ENCODE measurements at regions not wholly inside any gene's neighbourhood (a gene's known extent, or its start where the extent isn't known, plus 50 kb on each side); places are given as distances from the start of the nearest gene placed in this dataset.

GRCh38 chr5:5782402-5782801 is 359.9 kb downstream of the ICE1 start:
- Histone ChIP-seq H3K36me3 (ENCODE audit: control insufficient read depth in 2 of 3, insufficient read depth in 3 of 3, low read length in 3 of 3) (no peaks in the 10 kb centered on the region), H3K27ac (ENCODE audit: low read depth, low read length) (no peak overlapping the region), H3K27me3 (ENCODE audit: control insufficient read depth in 2 of 2, insufficient read depth in 2 of 2, low read length in 2 of 2) (no peaks in the 10 kb centered on the region), H3K4me1 (ENCODE audit: control insufficient read depth in 2 of 2, insufficient read depth in 2 of 2, low read length in 2 of 2) (no peaks in the 10 kb centered on the region), H3K9me3 (ENCODE audit: control insufficient read depth in 2 of 3, low read length in 3 of 3) (peaks cover 0 to 7% (median 0%) of the 10 kb centered on the region in 3 experiments), H3K4me3 (ENCODE audit: low read length) (no peak overlapping the region)
- no peak for ATAC-seq
- Mint-ChIP-seq H3K36me3 (no peaks in the 10 kb centered on the region), H3K27ac (no peak overlapping the region), H3K4me1 (no peaks in the 10 kb centered on the region), H3K9me3 (peaks cover 0 to 21% (median 10%) of the 10 kb centered on the region in 11 donors), H3K4me3 (no peak overlapping the region), H3K27me3 (peaks cover 0 to 5% (median 2%) of the 10 kb centered on the region in 5 donors)
- intact Hi-C loops (cut with micrococcal nuclease): no loop called here
- ChIA-PET POLR2A (no interaction called here), CTCF (no interaction called here)
- DNase-seq: no peak

GRCh38 chr5:5781335-5781734 is 358.9 kb downstream of the ICE1 start:
- intact Hi-C loops (cut with micrococcal nuclease): no loop called here
- H3K36me3 Mint-ChIP-seq: no peaks in the 10 kb centered on the region
- CTCF ChIA-PET: no interaction called here

GRCh38 chr5:5780253-5780652 is 357.8 kb downstream of the ICE1 start:
- H3K4me3 Mint-ChIP-seq: no peak overlapping the region

More at GRCh38 chr5:5781335-5781734, 358.9 kb downstream of the ICE1 start:
- Histone ChIP-seq H3K4me1 (ENCODE audit: control insufficient read depth in 2 of 2, insufficient read depth in 2 of 2, low read length in 2 of 2) (no peaks in the 10 kb centered on the region), H3K27ac (ENCODE audit: low read depth, low read length) (no peak overlapping the region), H3K4me3 (ENCODE audit: low read length) (no peak overlapping the region), H3K9me3 (ENCODE audit: control insufficient read depth in 2 of 3, low read length in 3 of 3) (no peaks in the 10 kb centered on the region), H3K36me3 (ENCODE audit: control insufficient read depth in 2 of 3, insufficient read depth in 3 of 3, low read length in 3 of 3) (no peaks in the 10 kb centered on the region), H3K27me3 (ENCODE audit: control insufficient read depth in 2 of 2, insufficient read depth in 2 of 2, low read length in 2 of 2) (no peaks in the 10 kb centered on the region)
- H3K4me3 Mint-ChIP-seq: no peak overlapping the region
- DNase-seq (no peak), ATAC-seq (no peak)
- POLR2A ChIA-PET: no interaction called here
- no peak overlapping the region for H3K27ac Mint-ChIP-seq
- peaks cover 0 to 8% (median 2%) of the 10 kb centered on the region in 5 donors for H3K27me3 Mint-ChIP-seq
- no peaks in the 10 kb centered on the region for H3K4me1 Mint-ChIP-seq
- H3K9me3 Mint-ChIP-seq: peaks cover 0 to 10% (median 3%) of the 10 kb centered on the region in 11 donors

GRCh38 chr5:5777013-5777412 is 354.5 kb downstream of the ICE1 start:
- Histone ChIP-seq H3K9me3 (ENCODE audit: control insufficient read depth in 2 of 3, low read length in 3 of 3) (no peaks in the 10 kb centered on the region), H3K4me3 (ENCODE audit: low read length) (no peak overlapping the region), H3K4me1 (ENCODE audit: control insufficient read depth in 2 of 2, insufficient read depth in 2 of 2, low read length in 2 of 2) (no peaks in the 10 kb centered on the region), H3K27me3 (ENCODE audit: control insufficient read depth in 2 of 2, insufficient read depth in 2 of 2, low read length in 2 of 2) (no peaks in the 10 kb centered on the region), H3K36me3 (ENCODE audit: control insufficient read depth in 2 of 3, insufficient read depth in 3 of 3, low read length in 3 of 3) (no peaks in the 10 kb centered on the region), H3K27ac (ENCODE audit: low read depth, low read length) (no peak overlapping the region)
- POLR2A ChIA-PET: no interaction called here
- Mint-ChIP-seq H3K27ac (no peak overlapping the region), H3K4me1 (no peaks in the 10 kb centered on the region), H3K36me3 (no peaks in the 10 kb centered on the region), H3K27me3 (peaks cover 2 to 23% (median 16%) of the 10 kb centered on the region in 5 donors), H3K4me3 (no peak overlapping the region), H3K9me3 (peaks cover 0 to 2% (median 0%) of the 10 kb centered on the region in 11 donors)
- ATAC-seq (no peak), DNase-seq (no peak)
- CTCF ChIA-PET: no interaction called here
- intact Hi-C loops (cut with micrococcal nuclease): no loop called here

More at GRCh38 chr5:5780253-5780652, 357.8 kb downstream of the ICE1 start:
- intact Hi-C loops (cut with micrococcal nuclease): no loop called here
- POLR2A ChIA-PET: no interaction called here
- DNase-seq (no peak), ATAC-seq (no peak)
- no peaks in the 10 kb centered on the region for H3K36me3 ChIP-seq (ENCODE audit: control insufficient read depth in 2 of 3, insufficient read depth in 3 of 3, low read length in 3 of 3)
- CTCF ChIA-PET: no interaction called here
- H3K4me3 ChIP-seq (ENCODE audit: low read length): no peak overlapping the region
- no peaks in the 10 kb centered on the region for H3K9me3 ChIP-seq (ENCODE audit: control insufficient read depth in 2 of 3, low read length in 3 of 3)
- H3K27ac ChIP-seq (ENCODE audit: low read depth, low read length): no peak overlapping the region
- no peak overlapping the region for H3K27ac Mint-ChIP-seq
- peaks cover 0 to 2% (median 0%) of the 10 kb centered on the region in 11 donors for H3K9me3 Mint-ChIP-seq
- H3K36me3 Mint-ChIP-seq: no peaks in the 10 kb centered on the region
- peaks cover 2 to 19% (median 12%) of the 10 kb centered on the region in 5 donors for H3K27me3 Mint-ChIP-seq
- no peaks in the 10 kb centered on the region for H3K4me1 ChIP-seq (ENCODE audit: control insufficient read depth in 2 of 2, insufficient read depth in 2 of 2, low read length in 2 of 2)
- H3K27me3 ChIP-seq (ENCODE audit: control insufficient read depth in 2 of 2, insufficient read depth in 2 of 2, low read length in 2 of 2): no peaks in the 10 kb centered on the region
- H3K4me1 Mint-ChIP-seq: no peaks in the 10 kb centered on the region

- H3K27me3 Mint-ChIP-seq: peaks cover 0 to 23% (median 16%) of the 10 kb centered on the region in 5 donors
- POLR2A ChIA-PET: no interaction called here
- DNase-seq: no peak
- ATAC-seq: no peak
- Histone ChIP-seq H3K4me3 (ENCODE audit: low read length) (no peak overlapping the region), H3K36me3 (ENCODE audit: control insufficient read depth in 2 of 3, insufficient read depth in 3 of 3, low read length in 3 of 3) (no peaks in the 10 kb centered on the region), H3K9me3 (ENCODE audit: control insufficient read depth in 2 of 3, low read length in 3 of 3) (no peaks in the 10 kb centered on the region), H3K27ac (ENCODE audit: low read depth, low read length) (no peak overlapping the region), H3K27me3 (ENCODE audit: control insufficient read depth in 2 of 2, insufficient read depth in 2 of 2, low read length in 2 of 2) (no peaks in the 10 kb centered on the region), H3K4me1 (ENCODE audit: control insufficient read depth in 2 of 2, insufficient read depth in 2 of 2, low read length in 2 of 2) (no peaks in the 10 kb centered on the region)
- H3K9me3 Mint-ChIP-seq: no peaks in the 10 kb centered on the region
- peaks cover 0 to 6% (median 0%) of the 10 kb centered on the region in 7 donors for H3K4me1 Mint-ChIP-seq
- H3K4me3 Mint-ChIP-seq: no peak overlapping the region
- intact Hi-C loops (cut with micrococcal nuclease): no loop called here
- no peaks in the 10 kb centered on the region for H3K36me3 Mint-ChIP-seq
- H3K27ac Mint-ChIP-seq: no peak overlapping the region
- CTCF ChIA-PET: no interaction called here
Observed at GRCh38 chr5:5772202-5772601, 349.7 kb downstream of the ICE1 start.

GRCh38 chr5:5770825-5771224 is 348.3 kb downstream of the ICE1 start:
- DNase-seq (no peak), ATAC-seq (no peak)
- peaks cover 0 to 23% (median 11%) of the 10 kb centered on the region in 5 donors for H3K27me3 Mint-ChIP-seq
- H3K9me3 Mint-ChIP-seq: no peaks in the 10 kb centered on the region
- H3K4me1 Mint-ChIP-seq: peaks cover 0 to 6% (median 0%) of the 10 kb centered on the region in 7 donors
- intact Hi-C loops (cut with micrococcal nuclease): no loop called here
- ChIA-PET POLR2A (no interaction called here), CTCF (no interaction called here)
- H3K27ac Mint-ChIP-seq: no peak overlapping the region
- Histone ChIP-seq H3K9me3 (ENCODE audit: control insufficient read depth in 2 of 3, low read length in 3 of 3) (no peaks in the 10 kb centered on the region), H3K27ac (ENCODE audit: low read depth, low read length) (no peak overlapping the region), H3K4me3 (ENCODE audit: low read length) (no peak overlapping the region), H3K4me1 (ENCODE audit: control insufficient read depth in 2 of 2, insufficient read depth in 2 of 2, low read length in 2 of 2) (no peaks in the 10 kb centered on the region), H3K27me3 (ENCODE audit: control insufficient read depth in 2 of 2, insufficient read depth in 2 of 2, low read length in 2 of 2) (no peaks in the 10 kb centered on the region), H3K36me3 (ENCODE audit: control insufficient read depth in 2 of 3, insufficient read depth in 3 of 3, low read length in 3 of 3) (no peaks in the 10 kb centered on the region)
- no peak overlapping the region for H3K4me3 Mint-ChIP-seq
- H3K36me3 Mint-ChIP-seq: no peaks in the 10 kb centered on the region

- H3K36me3 ChIP-seq (ENCODE audit: control insufficient read depth in 2 of 3, insufficient read depth in 3 of 3, low read length in 3 of 3): no peaks in the 10 kb centered on the region
- DNase-seq: no peak
- ATAC-seq: no peak
- no peaks in the 10 kb centered on the region for H3K27me3 ChIP-seq (ENCODE audit: control insufficient read depth in 2 of 2, insufficient read depth in 2 of 2, low read length in 2 of 2)
- no peaks in the 10 kb centered on the region for H3K9me3 ChIP-seq (ENCODE audit: control insufficient read depth in 2 of 3, low read length in 3 of 3)
- H3K27me3 Mint-ChIP-seq: peaks cover 0 to 29% (median 3%) of the 10 kb centered on the region in 5 donors
- H3K9me3 Mint-ChIP-seq: peaks cover 0 to 6% (median 0%) of the 10 kb centered on the region in 11 donors
- peaks cover 0 to 6% (median 0%) of the 10 kb centered on the region in 5 donors for H3K36me3 Mint-ChIP-seq
- ChIA-PET POLR2A (no interaction called here), CTCF (no interaction called here)
- peaks cover 0 to 6% (median 0%) of the 10 kb centered on the region in 7 donors for H3K4me1 Mint-ChIP-seq
- intact Hi-C loops (cut with micrococcal nuclease): no loop called here
- H3K27ac Mint-ChIP-seq: no peak overlapping the region
- H3K4me3 ChIP-seq (ENCODE audit: low read length): no peak overlapping the region
- no peaks in the 10 kb centered on the region for H3K4me1 ChIP-seq (ENCODE audit: control insufficient read depth in 2 of 2, insufficient read depth in 2 of 2, low read length in 2 of 2)
- no peak overlapping the region for H3K27ac ChIP-seq (ENCODE audit: low read depth, low read length)
- H3K4me3 Mint-ChIP-seq: no peak overlapping the region
Observed at GRCh38 chr5:5767286-5767928, 344.9 kb downstream of the ICE1 start.

All from naive thymus-derived CD4-positive, alpha-beta T cell (primary cell).